ENCODE measurements at regions not wholly inside any gene's neighbourhood (a gene's known extent, or its start where the extent isn't known, plus 50 kb on each side); places are given as distances from the start of the nearest gene placed in this dataset.

DNA sequence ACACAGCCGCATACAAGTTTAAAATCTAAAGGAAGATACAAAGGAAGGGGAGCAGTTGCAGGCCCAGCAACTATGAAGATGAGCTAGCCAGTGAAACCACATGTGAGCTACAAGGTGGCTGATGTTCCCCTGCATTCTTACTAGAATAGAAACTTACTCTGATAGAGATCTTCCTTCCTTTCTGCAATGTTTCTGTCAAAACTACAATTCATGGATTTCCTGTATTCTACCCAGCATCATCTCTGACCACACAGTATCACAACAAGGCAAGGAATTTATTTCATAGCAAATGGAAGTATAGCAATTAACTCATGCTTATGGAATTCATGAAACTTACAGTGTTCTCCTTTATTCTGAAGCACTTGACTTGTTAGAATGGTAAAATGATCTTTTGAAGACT lies 68.7 kb upstream of the AASS start:
- no peak overlapping the region for H2BK15ac ChIP-seq (ENCODE audit: low read depth, low read length)
- no peak overlapping the region for H2BK120ac ChIP-seq (ENCODE audit: low read depth, low read length, poor library complexity, severe bottlenecking)
- H2BK5ac ChIP-seq (ENCODE audit: insufficient read length, low read length), result no peak overlapping the region
- no peak overlapping the region for H2AK5ac ChIP-seq (ENCODE audit: insufficient read length, low read length)
- no peak for DNase-seq
- H3K23me2 ChIP-seq (ENCODE audit: insufficient read length, low read depth, low read length, poor library complexity, severe bottlenecking), result no peaks in the 10 kb centered on the region
- H3K79me2 ChIP-seq (ENCODE audit: insufficient read depth, low read length), result no peaks in the 10 kb centered on the region
- no peak overlapping the region for H3K27ac ChIP-seq (ENCODE audit: insufficient read length, low read depth, low read length)
- no peak overlapping the region for H2BK12ac ChIP-seq (ENCODE audit: insufficient read length, low read depth, low read length)
- H3K79me1 ChIP-seq (ENCODE audit: insufficient read depth, low read depth, low read length, poor library complexity, severe bottlenecking), result no peaks in the 10 kb centered on the region
- peaks cover under 1 to 10% of the 10 kb centered on the region in 2 experiments; a peak in 4 of 5 replicates for H3K9me3 Mint-ChIP-seq
- H3K27ac Mint-ChIP-seq, result no peak overlapping the region
- H3K4me2 ChIP-seq (ENCODE audit: insufficient read depth, insufficient read length, low read length), result no peak overlapping the region
- no peak overlapping the region for H4K5ac ChIP-seq (ENCODE audit: insufficient read length, low read depth, low read length)
- H3K14ac ChIP-seq (ENCODE audit: insufficient read depth, low read length), result no peak overlapping the region
- no peaks in the 10 kb centered on the region for H3K9me3 ChIP-seq (ENCODE audit: control insufficient read depth, low read depth, low read length)
- H4K8ac ChIP-seq (replicated peaks; ENCODE audit: insufficient read length, low read depth, low read length), result no peak overlapping the region
- H3K4me1 ChIP-seq (ENCODE audit: insufficient read depth, low read length), result no peaks in the 10 kb centered on the region
- H4K91ac ChIP-seq (ENCODE audit: insufficient read length, low read depth, low read length), result no peak overlapping the region
- H3K18ac ChIP-seq (ENCODE audit: insufficient read length, low read depth, low read length), result no peak overlapping the region
- H4K20me1 ChIP-seq (ENCODE audit: control insufficient read depth, insufficient read depth, insufficient read length), result no peaks in the 10 kb centered on the region
- no peak overlapping the region for H2BK20ac ChIP-seq (ENCODE audit: low read depth, low read length, poor library complexity, severe bottlenecking)
- no peak overlapping the region for H3K4ac ChIP-seq (ENCODE audit: low read depth, low read length)
- no peaks in the 10 kb centered on the region for H3K4me1 Mint-ChIP-seq
- peaks cover 3 to 9% (median 6%) of the 10 kb centered on the region in 3 experiments; a peak in 5 of 7 replicates for H3K36me3 Mint-ChIP-seq (ENCODE audit: insufficient read depth in 1 of 3, low read depth in 3 of 3)
- no peak overlapping the region for H2AFZ ChIP-seq (ENCODE audit: low read length)
- H3K27me3 ChIP-seq (ENCODE audit: insufficient read depth, low read length), result no peaks in the 10 kb centered on the region
- no peak overlapping the region for H3K23ac ChIP-seq (ENCODE audit: insufficient read length, low read depth, low read length)
- no peaks in the 10 kb centered on the region for H3K27me3 Mint-ChIP-seq (ENCODE audit: low read depth)
- TF ChIP-seq, protein P1, sequence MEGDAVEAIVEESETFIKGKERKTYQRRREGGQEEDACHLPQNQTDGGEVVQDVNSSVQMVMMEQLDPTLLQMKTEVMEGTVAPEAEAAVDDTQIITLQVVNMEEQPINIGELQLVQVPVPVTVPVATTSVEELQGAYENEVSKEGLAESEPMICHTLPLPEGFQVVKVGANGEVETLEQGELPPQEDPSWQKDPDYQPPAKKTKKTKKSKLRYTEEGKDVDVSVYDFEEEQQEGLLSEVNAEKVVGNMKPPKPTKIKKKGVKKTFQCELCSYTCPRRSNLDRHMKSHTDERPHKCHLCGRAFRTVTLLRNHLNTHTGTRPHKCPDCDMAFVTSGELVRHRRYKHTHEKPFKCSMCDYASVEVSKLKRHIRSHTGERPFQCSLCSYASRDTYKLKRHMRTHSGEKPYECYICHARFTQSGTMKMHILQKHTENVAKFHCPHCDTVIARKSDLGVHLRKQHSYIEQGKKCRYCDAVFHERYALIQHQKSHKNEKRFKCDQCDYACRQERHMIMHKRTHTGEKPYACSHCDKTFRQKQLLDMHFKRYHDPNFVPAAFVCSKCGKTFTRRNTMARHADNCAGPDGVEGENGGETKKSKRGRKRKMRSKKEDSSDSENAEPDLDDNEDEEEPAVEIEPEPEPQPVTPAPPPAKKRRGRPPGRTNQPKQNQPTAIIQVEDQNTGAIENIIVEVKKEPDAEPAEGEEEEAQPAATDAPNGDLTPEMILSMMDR (conservative IDR thresholded peaks at IDR 0.05), result no peak
- H3K56ac ChIP-seq (ENCODE audit: insufficient read length, low read depth, low read length), result no peak overlapping the region
- no peak overlapping the region for H3T11ph ChIP-seq (ENCODE audit: low read length)
- H3K9ac ChIP-seq (ENCODE audit: extremely low read depth, insufficient read length, low read length), result no peak overlapping the region
- H3K4me3 Mint-ChIP-seq, result no peak overlapping the region
- WGBS (ENCODE audit: extremely low coverage, insufficient read length, low lambda C conversion rate), result no CpG with 5 or more reads among the region's 1 CpG

Data from H9 (cell line).